Osteoblast (primary cell): ENCODE measurements at regions not wholly inside any gene's neighbourhood (a gene's known extent, or its start where the extent isn't known, plus 50 kb on each side); places are given as distances from the start of the nearest gene placed in this dataset.

Experiments
- DNase-seq: peaks from one replicate; pipeline ENCODE4 v3.0.0; 2011; ENCODE audit warnings: low spot score, mixed read lengths; ENCODE audit not compliant: insufficient read length; ENCODE audit errors: missing footprints
- H2AFZ ChIP-seq: 2 replicates; pipeline ENCODE4 v1.6.0; 2011; ENCODE audit warnings: mild to moderate bottlenecking, low read length
- H3K27ac ChIP-seq: 2 replicates; pipeline ENCODE4 v1.5.1; 2011; ENCODE audit warnings: mild to moderate bottlenecking, low read depth, low read length, moderate library complexity
- H3K27me3 ChIP-seq: 2 replicates; pipeline ENCODE4 v1.6.0; 2012; ENCODE audit warnings: mild to moderate bottlenecking, control low read depth, inconsistent platforms, low read length, moderate library complexity; ENCODE audit not compliant: insufficient read depth
- H3K36me3 ChIP-seq: 2 replicates; pipeline ENCODE4 v1.5.1; 2011; ENCODE audit warnings: mild to moderate bottlenecking, low read length, control low read depth, moderate library complexity; ENCODE audit not compliant: insufficient read depth
- H3K4me1 ChIP-seq: 2 replicates; pipeline ENCODE4 v1.5.1; 2011; ENCODE audit warnings: mild to moderate bottlenecking, low read length, control low read depth, moderate library complexity; ENCODE audit not compliant: insufficient read depth
- H3K4me2 ChIP-seq: 2 replicates; pipeline ENCODE4 v1.6.0; 2011; ENCODE audit warnings: mild to moderate bottlenecking, low read length; ENCODE audit not compliant: insufficient read depth
- H3K4me3 ChIP-seq: fragments of 200-600 bp; sonication (generic); 3 replicates; pipeline ENCODE4 v1.5.1; 2012; ENCODE audit warnings: mild to moderate bottlenecking, low read length, inconsistent platforms; ENCODE audit not compliant: insufficient read depth
- H3K79me2 ChIP-seq: 2 replicates; pipeline ENCODE4 v1.6.0; 2012; ENCODE audit warnings: mild to moderate bottlenecking, low read length, control low read depth, inconsistent platforms; ENCODE audit not compliant: insufficient read depth
- H3K9me3 ChIP-seq: 2 replicates; pipeline ENCODE4 v1.5.1; 2011; ENCODE audit warnings: low read depth, low read length, control low read depth
- H4K20me1 ChIP-seq: 2 replicates; pipeline ENCODE4 v1.6.0; 2012; ENCODE audit warnings: mild to moderate bottlenecking, low read length, control low read depth; ENCODE audit not compliant: insufficient read depth
- TF ChIP-seq, protein P1 (sequence below): IDR thresholded peaks from 2 replicates; pipeline ENCODE4 v1.5.1; 2011; ENCODE audit warnings: mild to moderate bottlenecking, low read depth, low read length, moderate library complexity; ENCODE audit errors: extremely low read depth

DNA sequence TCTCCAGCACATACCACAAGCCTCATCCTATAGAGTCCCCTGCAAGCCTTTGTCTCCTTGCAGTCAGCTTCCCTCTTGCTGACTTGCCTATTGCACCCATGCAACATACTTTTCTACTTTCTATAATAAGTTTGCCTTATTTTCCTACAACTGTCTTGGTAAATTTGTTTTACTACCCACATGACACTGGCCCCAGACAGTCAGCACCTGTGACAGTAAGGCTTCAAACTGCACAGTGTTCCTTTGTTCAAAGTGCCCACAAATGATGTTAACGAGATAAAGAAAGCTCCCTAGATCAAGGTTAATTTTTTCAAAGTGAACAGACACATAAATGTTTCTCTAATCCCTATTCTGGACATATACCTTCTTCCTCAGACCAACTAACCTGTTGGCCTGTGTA, 529.1 kb upstream of the PCDH10 start:
- H3K27ac ChIP-seq, result no peak overlapping the region
- no peak overlapping the region for H2AFZ ChIP-seq
- no peaks in the 10 kb centered on the region for H3K9me3 ChIP-seq
- H3K36me3 ChIP-seq, result no peaks in the 10 kb centered on the region
- no peak for DNase-seq
- H3K4me2 ChIP-seq, result no peak overlapping the region
- H3K4me3 ChIP-seq, result no peak overlapping the region
- H3K4me1 ChIP-seq, result no peaks in the 10 kb centered on the region
- H3K79me2 ChIP-seq, result no peaks in the 10 kb centered on the region
- H4K20me1 ChIP-seq, result no peaks in the 10 kb centered on the region
- TF ChIP-seq, protein P1, sequence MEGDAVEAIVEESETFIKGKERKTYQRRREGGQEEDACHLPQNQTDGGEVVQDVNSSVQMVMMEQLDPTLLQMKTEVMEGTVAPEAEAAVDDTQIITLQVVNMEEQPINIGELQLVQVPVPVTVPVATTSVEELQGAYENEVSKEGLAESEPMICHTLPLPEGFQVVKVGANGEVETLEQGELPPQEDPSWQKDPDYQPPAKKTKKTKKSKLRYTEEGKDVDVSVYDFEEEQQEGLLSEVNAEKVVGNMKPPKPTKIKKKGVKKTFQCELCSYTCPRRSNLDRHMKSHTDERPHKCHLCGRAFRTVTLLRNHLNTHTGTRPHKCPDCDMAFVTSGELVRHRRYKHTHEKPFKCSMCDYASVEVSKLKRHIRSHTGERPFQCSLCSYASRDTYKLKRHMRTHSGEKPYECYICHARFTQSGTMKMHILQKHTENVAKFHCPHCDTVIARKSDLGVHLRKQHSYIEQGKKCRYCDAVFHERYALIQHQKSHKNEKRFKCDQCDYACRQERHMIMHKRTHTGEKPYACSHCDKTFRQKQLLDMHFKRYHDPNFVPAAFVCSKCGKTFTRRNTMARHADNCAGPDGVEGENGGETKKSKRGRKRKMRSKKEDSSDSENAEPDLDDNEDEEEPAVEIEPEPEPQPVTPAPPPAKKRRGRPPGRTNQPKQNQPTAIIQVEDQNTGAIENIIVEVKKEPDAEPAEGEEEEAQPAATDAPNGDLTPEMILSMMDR, result no peak
- no peaks in the 10 kb centered on the region for H3K27me3 ChIP-seq

DNA sequence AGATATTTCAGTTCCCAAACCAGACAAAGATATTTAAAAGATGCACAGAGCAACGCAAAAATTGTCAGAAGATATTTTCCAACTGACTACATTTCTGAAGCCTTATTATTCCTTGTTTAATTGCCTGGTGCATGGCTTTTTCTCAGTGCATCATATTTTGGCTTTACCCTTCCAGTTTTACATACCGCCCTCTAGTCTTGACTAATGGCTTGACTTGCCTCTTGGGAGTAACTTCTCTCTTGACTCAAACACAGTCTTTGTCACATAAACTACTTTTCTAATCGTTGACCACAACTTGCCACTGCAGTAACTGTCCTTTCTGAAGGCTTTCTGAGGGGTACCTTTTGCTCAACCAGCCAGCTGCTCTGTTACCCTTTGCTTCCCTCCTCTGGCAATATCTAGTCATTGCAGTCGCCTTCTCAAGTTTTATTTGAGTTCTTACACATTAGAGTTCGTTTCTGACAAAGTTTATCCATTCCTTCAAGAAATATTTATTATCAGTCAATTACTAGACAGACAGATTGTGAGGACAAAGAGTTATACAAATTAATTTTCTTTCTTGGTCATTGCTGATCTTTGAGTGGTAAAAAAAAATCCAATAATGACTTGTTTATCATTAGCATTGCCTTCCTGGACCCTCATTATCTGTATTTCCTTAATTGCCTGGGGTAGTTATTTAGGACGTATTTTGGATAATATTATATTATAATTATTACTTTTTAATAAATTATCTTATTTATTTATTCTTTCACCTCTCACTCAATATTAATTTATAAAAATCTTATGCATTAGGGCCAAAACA, 506.9 kb upstream of the PCDH10 start:
- Histone ChIP-seq H3K4me1 (no peaks in the 10 kb centered on the region), H3K9me3 (peaks cover 2% of the 10 kb centered on the region), H3K79me2 (no peaks in the 10 kb centered on the region), H3K36me3 (no peaks in the 10 kb centered on the region), H2AFZ (no peak overlapping the region), H3K27ac (no peak overlapping the region), H3K4me3 (no peak overlapping the region), H4K20me1 (no peaks in the 10 kb centered on the region), H3K27me3 (no peaks in the 10 kb centered on the region), H3K4me2 (no peak overlapping the region)
- TF ChIP-seq, protein P1, result no peak
- DNase-seq, result no peak

DNA sequence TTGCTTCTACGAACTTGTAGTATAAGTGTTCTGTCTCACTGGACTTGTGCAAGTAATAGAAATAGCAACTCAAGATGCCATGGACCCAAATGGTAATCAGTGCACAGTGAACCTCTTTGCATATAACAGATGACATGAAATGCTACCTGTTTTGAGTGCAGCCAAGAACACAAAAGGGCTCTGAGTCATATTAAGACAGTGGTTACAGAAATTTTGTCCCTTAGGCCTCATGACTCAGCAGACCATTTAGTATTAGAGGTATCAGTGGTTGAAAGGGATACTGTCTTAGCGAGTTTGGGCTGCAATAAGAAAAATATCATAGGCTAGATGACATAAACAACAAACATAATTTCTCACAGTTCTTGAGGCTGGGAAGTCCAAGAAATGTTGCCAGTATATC, 502.9 kb upstream of the PCDH10 start:
- TF ChIP-seq, protein P1, result no peak
- no peak for DNase-seq

DNA sequence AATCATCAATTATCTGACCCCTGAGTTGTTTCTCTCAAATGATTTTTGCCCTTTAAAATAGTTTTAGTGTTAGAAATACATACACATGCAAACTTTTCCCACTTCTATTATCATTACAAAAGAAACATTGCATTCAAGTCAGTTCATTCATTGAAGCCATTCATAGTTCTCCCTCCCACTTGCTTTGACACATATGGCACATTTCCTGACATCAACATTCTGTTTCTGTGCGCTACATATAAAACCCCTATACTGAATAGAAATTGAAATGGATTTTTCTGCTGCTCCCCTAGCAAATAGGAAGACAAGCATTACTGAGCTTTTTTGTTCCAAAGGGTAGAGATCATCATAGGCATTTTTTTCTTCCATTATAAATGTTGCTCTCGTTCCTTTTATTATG, 497.9 kb upstream of the PCDH10 start:
- H3K27ac ChIP-seq, result no peak overlapping the region

More for the DNA sequence above, 502.9 kb upstream of the PCDH10 start:
- Histone ChIP-seq H3K4me1 (no peaks in the 10 kb centered on the region), H3K4me3 (no peak overlapping the region), H3K79me2 (no peaks in the 10 kb centered on the region), H2AFZ (no peak overlapping the region), H3K36me3 (no peaks in the 10 kb centered on the region), H3K27ac (no peak overlapping the region), H3K4me2 (no peak overlapping the region), H4K20me1 (no peaks in the 10 kb centered on the region), H3K27me3 (no peaks in the 10 kb centered on the region), H3K9me3 (peaks cover 2% of the 10 kb centered on the region)

More for the DNA sequence above, 497.9 kb upstream of the PCDH10 start:
- Histone ChIP-seq H3K79me2 (no peaks in the 10 kb centered on the region), H3K4me3 (no peak overlapping the region), H3K4me1 (no peaks in the 10 kb centered on the region), H3K27me3 (no peaks in the 10 kb centered on the region), H3K4me2 (no peak overlapping the region), H4K20me1 (no peaks in the 10 kb centered on the region), H2AFZ (no peak overlapping the region), H3K9me3 (peaks cover 4% of the 10 kb centered on the region), H3K36me3 (no peaks in the 10 kb centered on the region)
- no peak for DNase-seq
- TF ChIP-seq, protein P1, result no peak
